Duodenal mucosa (tissue), 2 donors: ENCODE measurements at regions not wholly inside any gene's neighbourhood (a gene's known extent, or its start where the extent isn't known, plus 50 kb on each side); places are given as distances from the start of the nearest gene placed in this dataset.

Experiments used
- H3K27ac ChIP-seq: one replicate; pipeline ENCODE4 v1.7.0; 2013; ENCODE audit warnings: low read depth, low read length
- H3K27me3 ChIP-seq, 2 donors: one replicate each; pipeline ENCODE4 v1.7.0; 2013; ENCODE audit warnings: low read length in 2 of 2, control low read depth in 1 of 2; ENCODE audit not compliant: insufficient read depth in 2 of 2, control insufficient read depth in 1 of 2
- H3K36me3 ChIP-seq, 2 donors: one replicate each; pipeline ENCODE4 v1.7.0; 2013; ENCODE audit warnings: low read length in 2 of 2, control low read depth in 1 of 2; ENCODE audit not compliant: insufficient read depth in 2 of 2, control insufficient read depth in 1 of 2
- H3K4me1 ChIP-seq, 2 donors: one replicate each; pipeline ENCODE4 v1.7.0; 2013; ENCODE audit warnings: low read length in 2 of 2, control low read depth in 1 of 2; ENCODE audit not compliant: insufficient read depth in 2 of 2, control insufficient read depth in 1 of 2
- H3K4me3 ChIP-seq, 2 donors: one replicate each; pipeline ENCODE4 v1.7.0; 2013; ENCODE audit warnings: low read length in 2 of 2, low read depth in 1 of 2
- H3K9ac ChIP-seq, 2 donors: one replicate each; pipeline ENCODE4 v1.7.0; 2013; ENCODE audit warnings: low read length in 2 of 2, low read depth in 1 of 2
- H3K9me3 ChIP-seq, 2 donors: one replicate each; pipeline ENCODE4 v1.7.0; 2013; ENCODE audit warnings: low read length in 2 of 2, control low read depth in 1 of 2; ENCODE audit not compliant: control insufficient read depth in 1 of 2

- Histone ChIP-seq H3K9me3 (no peaks in the 10 kb centered on the region), H3K4me1 (no peaks in the 10 kb centered on the region), H3K27me3 (no peaks in the 10 kb centered on the region), H3K27ac (no peak overlapping the region), H3K4me3 (no peak overlapping the region), H3K9ac (no peak overlapping the region), H3K36me3 (no peaks in the 10 kb centered on the region)
Measured at GRCh38 chr3:5035113-5035512, 55.9 kb downstream of the BHLHE40 start.

- no peak overlapping the region for H3K9ac ChIP-seq
- no peaks in the 10 kb centered on the region for H3K36me3 ChIP-seq
- H3K9me3 ChIP-seq = no peaks in the 10 kb centered on the region
- no peak overlapping the region for H3K27ac ChIP-seq
- no peaks in the 10 kb centered on the region for H3K4me1 ChIP-seq
- no peaks in the 10 kb centered on the region for H3K27me3 ChIP-seq
- no peak overlapping the region for H3K4me3 ChIP-seq
Measured at GRCh38 chr3:5035692-5036391, 56.6 kb downstream of the BHLHE40 start.

DNA sequence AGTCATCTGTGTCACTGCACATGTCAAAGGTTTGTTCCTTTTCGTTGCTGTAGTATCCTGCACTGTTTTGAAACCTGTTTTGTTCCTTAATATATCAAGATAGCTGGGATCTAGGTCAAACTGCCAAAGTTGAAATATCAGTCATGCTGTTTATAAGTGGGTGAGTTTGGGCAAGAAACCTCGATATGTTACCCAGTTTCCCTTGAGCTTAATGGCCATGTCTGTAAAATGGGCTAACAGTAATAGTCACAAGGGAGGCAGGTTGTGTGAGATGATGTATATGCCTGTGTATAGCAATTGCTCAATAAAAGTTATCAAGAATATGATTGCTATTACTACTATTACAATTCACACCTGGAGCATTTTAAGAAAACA is 57.1 kb downstream of the BHLHE40 start:
- Histone ChIP-seq H3K9me3 (no peaks in the 10 kb centered on the region), H3K4me1 (no peaks in the 10 kb centered on the region), H3K27me3 (no peaks in the 10 kb centered on the region), H3K27ac (no peak overlapping the region), H3K4me3 (no peak overlapping the region), H3K9ac (no peak overlapping the region), H3K36me3 (no peaks in the 10 kb centered on the region)

DNA sequence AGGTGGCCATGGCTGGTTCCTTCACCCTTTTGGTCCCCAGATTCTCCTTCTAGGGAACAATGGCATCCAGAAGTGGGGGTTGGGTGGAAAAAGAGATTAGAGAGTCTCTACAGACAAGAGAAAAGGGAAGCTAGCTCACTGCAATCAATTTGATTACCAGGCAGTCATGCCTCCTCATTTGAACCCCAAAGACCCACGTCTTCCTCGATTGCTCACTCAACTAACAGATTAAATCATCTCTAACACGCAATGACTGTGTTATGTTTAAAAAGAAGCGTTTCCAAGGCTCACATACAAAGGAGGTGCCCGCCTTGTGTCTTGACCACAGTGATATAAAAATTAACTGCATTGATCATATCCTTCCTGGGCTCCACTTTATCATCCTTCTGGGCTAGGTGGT is 57.6 kb downstream of the BHLHE40 start:
- no peak overlapping the region for H3K9ac ChIP-seq
- no peak overlapping the region for H3K27ac ChIP-seq
- no peaks in the 10 kb centered on the region for H3K9me3 ChIP-seq
- H3K4me1 ChIP-seq = no peaks in the 10 kb centered on the region
- H3K4me3 ChIP-seq = no peak overlapping the region
- no peaks in the 10 kb centered on the region for H3K36me3 ChIP-seq
- H3K27me3 ChIP-seq = no peaks in the 10 kb centered on the region

DNA sequence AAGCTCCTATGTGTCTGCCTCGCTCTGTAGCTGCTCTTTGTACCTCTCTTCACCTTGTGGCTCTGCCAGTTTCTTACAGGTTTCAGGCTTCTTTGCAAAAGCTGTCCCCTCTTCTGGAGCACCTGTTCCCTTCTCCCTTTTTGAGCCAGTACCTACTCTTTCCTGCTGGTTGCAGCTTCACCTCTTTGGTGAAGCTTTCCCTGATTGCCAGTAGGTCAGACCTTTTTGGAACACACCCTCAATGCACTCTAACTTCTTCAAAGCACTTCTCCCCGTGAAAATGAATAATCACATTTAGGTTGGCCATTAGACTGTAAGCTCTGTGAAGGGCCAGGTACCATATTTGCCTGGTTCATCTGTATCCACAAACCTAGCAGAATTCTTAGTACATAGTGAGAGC is 60.3 kb downstream of the BHLHE40 start:
- no peaks in the 10 kb centered on the region for H3K9me3 ChIP-seq
- no peak overlapping the region for H3K4me3 ChIP-seq
- no peak overlapping the region for H3K27ac ChIP-seq
- no peaks in the 10 kb centered on the region for H3K27me3 ChIP-seq
- H3K36me3 ChIP-seq = no peaks in the 10 kb centered on the region
- H3K4me1 ChIP-seq = no peaks in the 10 kb centered on the region
- no peak overlapping the region for H3K9ac ChIP-seq

- H3K27ac ChIP-seq = no peak overlapping the region
- no peak overlapping the region for H3K9ac ChIP-seq
- no peaks in the 10 kb centered on the region for H3K27me3 ChIP-seq
- H3K36me3 ChIP-seq = no peaks in the 10 kb centered on the region
- no peaks in the 10 kb centered on the region for H3K9me3 ChIP-seq
- H3K4me3 ChIP-seq = no peak overlapping the region
- H3K4me1 ChIP-seq = no peaks in the 10 kb centered on the region
Measured at GRCh38 chr3:5041315-5041714, 62.1 kb downstream of the BHLHE40 start.

DNA sequence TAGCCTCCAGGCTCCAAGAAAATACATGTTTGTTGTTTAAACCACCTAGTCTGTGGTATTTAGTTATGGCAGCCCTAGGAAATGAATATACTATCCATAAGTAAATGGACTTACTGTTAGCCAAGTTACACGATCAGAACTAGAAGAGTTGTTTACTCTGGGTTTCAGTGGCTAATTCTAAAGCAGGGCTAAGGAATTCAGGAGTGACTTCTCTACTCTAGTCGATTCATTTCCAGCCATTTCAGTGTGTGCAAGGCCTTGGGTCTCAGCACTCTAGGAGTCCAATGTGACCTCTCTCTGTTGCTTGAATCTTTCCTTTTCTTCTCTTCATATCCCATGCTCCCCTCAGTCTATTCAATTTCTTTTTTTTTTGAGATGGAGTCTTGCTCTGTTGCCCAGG is 66.7 kb downstream of the BHLHE40 start:
- Histone ChIP-seq H3K27ac (no peak overlapping the region), H3K4me3 (no peak overlapping the region), H3K9ac (no peak overlapping the region), H3K27me3 (no peaks in the 10 kb centered on the region), H3K4me1 (no peaks in the 10 kb centered on the region), H3K9me3 (peaks cover 6% of the 10 kb centered on the region in 2 donors), H3K36me3 (no peaks in the 10 kb centered on the region)

DNA sequence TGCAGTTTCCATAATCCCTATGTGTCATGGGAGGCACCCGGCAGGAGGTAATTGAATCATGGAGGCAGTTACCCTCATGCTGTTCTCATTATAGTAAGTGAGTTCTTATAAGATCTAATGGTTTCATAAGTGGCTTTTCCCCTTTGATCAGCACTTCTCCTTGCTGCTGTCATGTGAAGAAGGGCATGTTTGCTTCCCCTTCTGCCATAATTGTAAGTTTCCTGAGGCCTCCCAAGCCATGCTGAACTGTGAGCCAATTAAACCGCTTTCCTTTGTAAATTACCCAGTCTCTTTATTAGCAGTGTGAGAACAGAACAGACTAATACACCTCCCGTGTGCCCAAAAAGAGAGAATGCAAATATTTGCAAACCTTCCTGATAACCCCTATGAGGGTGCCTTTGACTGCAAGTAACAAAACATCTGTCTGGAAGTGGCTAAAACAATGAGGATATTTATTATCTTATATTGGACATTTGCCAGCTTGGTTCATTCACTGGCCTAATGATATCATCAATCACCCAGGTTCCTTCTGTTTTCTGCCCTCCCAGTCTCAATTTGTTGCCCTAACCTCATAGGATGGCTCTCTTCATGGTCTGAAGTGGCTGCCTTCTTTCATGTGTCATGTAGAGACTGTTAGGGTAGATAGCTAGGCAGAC is 68.7 kb downstream of the BHLHE40 start:
- no peak overlapping the region for H3K4me3 ChIP-seq
- H3K9me3 ChIP-seq = peaks cover 6% of the 10 kb centered on the region in 2 donors
- H3K9ac ChIP-seq = no peak overlapping the region
- no peak overlapping the region for H3K27ac ChIP-seq
- no peaks in the 10 kb centered on the region for H3K36me3 ChIP-seq
- no peaks in the 10 kb centered on the region for H3K27me3 ChIP-seq
- H3K4me1 ChIP-seq = no peaks in the 10 kb centered on the region

- no peaks in the 10 kb centered on the region for H3K27me3 ChIP-seq
- no peaks in the 10 kb centered on the region for H3K36me3 ChIP-seq
- peaks cover 6% of the 10 kb centered on the region in 2 donors for H3K9me3 ChIP-seq
- no peaks in the 10 kb centered on the region for H3K4me1 ChIP-seq
- no peak overlapping the region for H3K27ac ChIP-seq
- H3K4me3 ChIP-seq = no peak overlapping the region
- H3K9ac ChIP-seq = no peak overlapping the region
Measured at GRCh38 chr3:5051772-5052171, 70.3 kb upstream of the ARL8B start.

DNA sequence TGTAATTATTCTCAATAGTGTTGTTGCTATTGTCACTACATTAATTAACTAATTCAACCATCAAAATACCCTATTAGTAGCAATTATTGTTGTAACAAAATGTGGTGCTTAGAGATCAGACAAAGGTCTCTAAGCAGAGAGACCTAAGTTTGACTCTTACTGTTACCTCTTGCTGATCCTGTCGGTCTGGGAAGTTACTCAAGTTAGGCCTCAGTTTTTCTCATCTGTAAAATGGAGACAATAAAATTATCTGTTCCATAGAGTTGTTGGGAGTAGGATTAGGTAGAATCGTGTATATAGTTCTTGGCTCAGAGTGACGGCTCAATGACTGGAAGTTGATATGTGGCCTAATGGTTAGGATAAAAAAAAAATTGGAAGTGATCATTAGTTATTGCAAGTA is 69.8 kb upstream of the ARL8B start:
- peaks cover 6% of the 10 kb centered on the region in 2 donors for H3K9me3 ChIP-seq
- no peak overlapping the region for H3K9ac ChIP-seq
- H3K4me1 ChIP-seq = peaks cover 0 to 2% of the 10 kb centered on the region in 2 donors
- H3K36me3 ChIP-seq = no peaks in the 10 kb centered on the region
- H3K27me3 ChIP-seq = no peaks in the 10 kb centered on the region
- H3K27ac ChIP-seq = no peak overlapping the region
- no peak overlapping the region for H3K4me3 ChIP-seq
